ENCODE measurements at regions not wholly inside any gene's neighbourhood (a gene's known extent, or its start where the extent isn't known, plus 50 kb on each side); places are given as distances from the start of the nearest gene placed in this dataset.
"Not testable (repeated sequence)": the region's sequence is repeated elsewhere in the genome, so short reads cannot be mapped to it uniquely, and the experiment has no call there.

GRCh38 chr15:57881972-57882371, 175.5 kb downstream of the POLR2M start:
- DNase-seq, result no peak

GRCh38 chr15:57883701-57884100, 177.2 kb downstream of the POLR2M start:
- DNase-seq, result no peak

GRCh38 chr15:57884936-57885335, 178.4 kb downstream of the POLR2M start:
- no peak for DNase-seq

- DNase-seq, result no peak
These were observed 178.9 kb downstream of the POLR2M start for GRCh38 chr15:57885435-57885834.

GRCh38 chr15:57887825-57888224, 177.7 kb downstream of the ALDH1A2 start:
- no peak for DNase-seq

- DNase-seq, result no peak
These were observed 175.2 kb downstream of the ALDH1A2 start for GRCh38 chr15:57890351-57890750.

- DNase-seq, result no peak
These were observed 174.6 kb downstream of the ALDH1A2 start for GRCh38 chr15:57890878-57891277.

GRCh38 chr15:57892181-57892580, 173.3 kb downstream of the ALDH1A2 start:
- no peak for DNase-seq

- no peak for DNase-seq
These were observed 172.5 kb downstream of the ALDH1A2 start for GRCh38 chr15:57893040-57893439.

- no peak for DNase-seq
These were observed 170.2 kb downstream of the ALDH1A2 start for GRCh38 chr15:57895291-57895690.

- no peak for DNase-seq
These were observed 169.4 kb downstream of the ALDH1A2 start for GRCh38 chr15:57896114-57896513.

- not testable (repeated sequence) for DNase-seq
These were observed 168.6 kb downstream of the ALDH1A2 start for GRCh38 chr15:57896899-57897298.

GRCh38 chr15:57897870-57898269, 167.6 kb downstream of the ALDH1A2 start:
- no peak for DNase-seq

GRCh38 chr15:57902155-57902554, 163.4 kb downstream of the ALDH1A2 start:
- no peak for DNase-seq
